ENCODE measurements at regions not wholly inside any gene's neighbourhood (a gene's known extent, or its start where the extent isn't known, plus 50 kb on each side); places are given as distances from the start of the nearest gene placed in this dataset.

- WGBS, 2 donors, result 87 to 90% methylated on average over 9 to 10 of the region's 10 CpGs
- no peak overlapping the region for H3K4me3 ChIP-seq (ENCODE audit: low read depth, poor library complexity, severe bottlenecking)
- intact Hi-C loops (cut with DNase I; ENCODE audit: low total_unique reads), result no loop called here
- TF ChIP-seq POLR2A (IDR thresholded peaks at IDR 0.05) (no peak), CTCF (IDR thresholded peaks at IDR 0.05) (no peak)
- DNase-seq (ENCODE audit: low spot score in 2 of 2), result no peak
These were observed 245.0 kb downstream of the TEX29 start for GRCh38 chr13:111565400-111565799.

GRCh38 chr13:111566567-111566966 is 246.1 kb downstream of the TEX29 start:
- no peak overlapping the region for H3K4me3 ChIP-seq (ENCODE audit: low read depth, poor library complexity, severe bottlenecking)

GRCh38 chr13:111567637-111568036 is 247.2 kb downstream of the TEX29 start:
- intact Hi-C loops (cut with DNase I; ENCODE audit: low total_unique reads), result no loop called here
- TF ChIP-seq CTCF (IDR thresholded peaks at IDR 0.05) (no peak), POLR2A (IDR thresholded peaks at IDR 0.05) (no peak)
- WGBS, 2 donors, result 80 to 87% methylated on average over 16 of the region's 16 CpGs
- H3K4me3 ChIP-seq (ENCODE audit: low read depth, poor library complexity, severe bottlenecking), result no peak overlapping the region
- no peak for DNase-seq (ENCODE audit: low spot score in 2 of 2)

More at GRCh38 chr13:111566567-111566966, 246.1 kb downstream of the TEX29 start:
- WGBS, 2 donors, result 93 to 94% methylated on average over 12 of the region's 12 CpGs
- DNase-seq (ENCODE audit: low spot score in 2 of 2), result no peak
- intact Hi-C loops (cut with DNase I; ENCODE audit: low total_unique reads), result no loop called here
- TF ChIP-seq CTCF (IDR thresholded peaks at IDR 0.05) (no peak), POLR2A (IDR thresholded peaks at IDR 0.05) (no peak)

- no peak for DNase-seq (ENCODE audit: low spot score in 2 of 2)
- H3K4me3 ChIP-seq (ENCODE audit: low read depth, poor library complexity, severe bottlenecking), result no peak overlapping the region
- intact Hi-C loops (cut with DNase I; ENCODE audit: low total_unique reads), result no loop called here
- WGBS, 2 donors, result 73 to 81% methylated on average over 8 of the region's 8 CpGs
- TF ChIP-seq POLR2A (IDR thresholded peaks at IDR 0.05), result no peak
- TF ChIP-seq CTCF (IDR thresholded peaks at IDR 0.05), result no peak
These were observed 247.8 kb downstream of the TEX29 start for GRCh38 chr13:111568290-111568689.

GRCh38 chr13:111570911-111571310 is 250.5 kb downstream of the TEX29 start:
- 82 to 97% methylated on average over 1 of the region's 1 CpG for WGBS, 2 donors
- intact Hi-C loops (cut with DNase I; ENCODE audit: low total_unique reads), result no loop called here

More at GRCh38 chr13:111570911-111571310, 250.5 kb downstream of the TEX29 start:
- TF ChIP-seq CTCF (IDR thresholded peaks at IDR 0.05) (no peak), POLR2A (IDR thresholded peaks at IDR 0.05) (no peak)
- H3K4me3 ChIP-seq (ENCODE audit: low read depth, poor library complexity, severe bottlenecking), result no peak overlapping the region
- no peak for DNase-seq (ENCODE audit: low spot score in 2 of 2)
